Spleen (tissue), 11 donors: ENCODE measurements at regions not wholly inside any gene's neighbourhood (a gene's known extent, or its start where the extent isn't known, plus 50 kb on each side); places are given as distances from the start of the nearest gene placed in this dataset.

Experiments
- DNase-seq: peaks from one replicate; pipeline ENCODE4 v3.0.0-alpha.2; 2020
- H3K27ac ChIP-seq, 8 donors: fragments of 200-600 bp; sonication (generic) in 7 of 8; 1 replicate in 4 of 8; 2 replicates in 4 of 8; pipeline versions ENCODE4 v1.5.0 to v1.8.0; 2016 to 2021; ENCODE audit warnings: inconsistent platforms in 4 of 8, mild to moderate bottlenecking in 4 of 8, moderate library complexity in 1 of 8
- H3K27me3 ChIP-seq, 7 donors: fragments of 200-600 bp; sonication (generic) in 6 of 7; replicated peaks in 1 of 7; 1 replicate in 4 of 7; 2 replicates in 3 of 7; pipeline versions ENCODE4 v1.5.0 to v1.8.0; 2016 to 2021; ENCODE audit warnings: inconsistent platforms in 3 of 7, mild to moderate bottlenecking in 1 of 7
- H3K36me3 ChIP-seq, 6 donors: fragments of 200-600 bp; sonication (generic) in 5 of 6; 1 replicate in 4 of 6; 2 replicates in 2 of 6; pipeline versions ENCODE4 v1.5.0 to v1.8.0; 2016 to 2021; ENCODE audit warnings: inconsistent platforms in 2 of 6
- H3K4me1 ChIP-seq, 6 donors: fragments of 200-600 bp; sonication (generic) in 5 of 6; 1 replicate in 3 of 6; 2 replicates in 3 of 6; pipeline versions ENCODE4 v1.5.0 to v1.8.0; 2016 to 2021; ENCODE audit warnings: inconsistent platforms in 3 of 6
- H3K4me3 ChIP-seq, 8 donors: fragments of 200-600 bp; sonication (generic) in 7 of 8; 1 replicate in 4 of 8; 2 replicates in 4 of 8; pipeline versions ENCODE4 v1.5.0 to v1.8.0; 2016 to 2021; ENCODE audit warnings: inconsistent platforms in 4 of 8, mild to moderate bottlenecking in 4 of 8, moderate library complexity in 2 of 8
- H3K9me3 ChIP-seq, 8 donors: fragments of 200-600 bp; sonication (generic) in 7 of 8; 1 replicate in 4 of 8; 2 replicates in 4 of 8; pipeline versions ENCODE4 v1.5.0 to v1.8.0; 2016 to 2021; ENCODE audit warnings: inconsistent platforms in 4 of 8
- CTCF ChIP-seq, 11 experiments: fragments of 200-600 bp in 7 of 11; fragments of 450-650 bp in 4 of 11; sonication (generic) in 4 of 11; IDR thresholded peaks in 8 of 11; conservative IDR thresholded peaks in 3 of 11; 1 replicate in 7 of 11; 2 replicates in 4 of 11; pipeline versions ENCODE4 v1.4.0 to v1.8.0; 2016 to 2021; ENCODE audit warnings: antibody characterized with exemption in 11 of 11, inconsistent platforms in 4 of 11, mild to moderate bottlenecking in 1 of 11
- POLR2A ChIP-seq, 3 donors: fragments of 450-650 bp; IDR thresholded peaks; one replicate each; pipeline ENCODE4 v1.5.1; 2017; ENCODE audit warnings: antibody characterized with exemption in 3 of 3, mild to moderate bottlenecking in 1 of 3
- POLR2AphosphoS5 ChIP-seq, 3 donors: sonication (generic); formaldehyde crosslinking; IDR thresholded peaks; one replicate each; pipeline ENCODE4 v1.5.1; 2017; ENCODE audit warnings: antibody characterized with exemption in 3 of 3
- WGBS, 5 donors: extraction: QIAGEN DNeasy Blood & Tissue Kit in 3 of 5; methylation state at CpG; one replicate each; pipeline versions ENCODE4 v1.1.5 to v1.1.7; 2013 to 2018; 5-methylcytosine and 5-hydroxymethylcytosine counted together
- intact Hi-C: fragments of 100-400 bp; cut with DNase I; formaldehyde crosslinking; loops from one replicate; pipeline ENCODE4 v1.15.0; 2023; ENCODE audit warnings: low total_unique reads
- donor health status: healthy with polysubstance abuse.
- donor health status: DM: no; HTN: no; CAD: no; lungs with moderate emphysema.
- donor health status: DM: no; HTN: no; CAD: no.
- donor health status: Bipolar disorder and iron deficiency.
- donor health status: healthy.
- donor health status: DM: no; HTN: no; CAD: no.
- donor health status: DM: yes; HTN: yes; CAD: no.

DNA sequence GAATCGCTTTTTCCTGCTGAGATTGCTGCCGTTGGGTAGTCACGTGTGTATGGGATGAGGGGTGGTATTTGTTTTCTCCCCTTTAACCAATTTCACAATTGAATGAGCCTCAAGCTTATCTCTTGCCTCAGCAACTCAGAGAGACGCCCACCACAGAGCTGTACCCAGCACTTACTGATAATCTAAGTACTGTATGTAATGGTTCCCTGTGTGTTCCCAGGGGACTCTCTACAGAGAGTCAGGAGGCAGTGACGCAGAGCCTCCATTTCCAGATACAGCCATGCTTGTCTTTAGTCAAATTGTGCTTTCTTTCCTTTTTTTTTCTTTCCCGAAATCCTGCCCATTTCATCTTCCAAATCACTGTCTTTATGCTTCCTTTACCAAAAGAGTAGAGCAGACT is 1102.1 kb upstream of the KLHL29 start:
- Histone ChIP-seq H3K4me1 (no peaks in the 10 kb centered on the region), H3K27ac (no peak overlapping the region), H3K27me3 (no peaks in the 10 kb centered on the region), H3K36me3 (no peaks in the 10 kb centered on the region), H3K9me3 (no peaks in the 10 kb centered on the region), H3K4me3 (no peak overlapping the region)
- 74 to 84% (median 76%) methylated on average over 6 of the region's 6 CpGs for WGBS, 5 donors
- intact Hi-C loops, result no loop called here
- DNase-seq, result no peak
- TF ChIP-seq CTCF (IDR thresholded peaks at IDR 0.05 in 8 of 11, conservative IDR thresholded peaks at IDR 0.05 in 3 of 11), result no peak
- TF ChIP-seq POLR2AphosphoS5 (IDR thresholded peaks at IDR 0.05), result no peak
- no peak for TF ChIP-seq POLR2A (IDR thresholded peaks at IDR 0.05)

GRCh38 chr2:22283436-22283835 is 1101.5 kb upstream of the KLHL29 start:
- H3K4me3 ChIP-seq, result no peak overlapping the region
- 79 to 92% (median 88%) methylated on average over 9 of the region's 9 CpGs for WGBS, 5 donors
- no peaks in the 10 kb centered on the region for H3K27me3 ChIP-seq
- no peak for TF ChIP-seq POLR2AphosphoS5 (IDR thresholded peaks at IDR 0.05)
- TF ChIP-seq CTCF (IDR thresholded peaks at IDR 0.05 in 8 of 11, conservative IDR thresholded peaks at IDR 0.05 in 3 of 11), result no peak
- no peak for TF ChIP-seq POLR2A (IDR thresholded peaks at IDR 0.05)
- no peak for DNase-seq
- no peaks in the 10 kb centered on the region for H3K4me1 ChIP-seq
- H3K9me3 ChIP-seq, result no peaks in the 10 kb centered on the region
- H3K27ac ChIP-seq, result no peak overlapping the region
- no peaks in the 10 kb centered on the region for H3K36me3 ChIP-seq
- intact Hi-C loops, result no loop called here

- intact Hi-C loops, result no loop called here
- no peaks in the 10 kb centered on the region for H3K36me3 ChIP-seq
- H3K4me3 ChIP-seq, result no peak overlapping the region
- 67 to 79% (median 76%) methylated on average over 1 of the region's 1 CpG for WGBS, 5 donors
- H3K27ac ChIP-seq, result no peak overlapping the region
- TF ChIP-seq CTCF (IDR thresholded peaks at IDR 0.05 in 8 of 11, conservative IDR thresholded peaks at IDR 0.05 in 3 of 11) (no peak), POLR2AphosphoS5 (IDR thresholded peaks at IDR 0.05) (no peak), POLR2A (IDR thresholded peaks at IDR 0.05) (no peak)
- no peaks in the 10 kb centered on the region for H3K4me1 ChIP-seq
- no peaks in the 10 kb centered on the region for H3K9me3 ChIP-seq
- DNase-seq, result no peak
- no peaks in the 10 kb centered on the region for H3K27me3 ChIP-seq
These were observed 1094.7 kb upstream of the KLHL29 start for GRCh38 chr2:22290302-22290701.

GRCh38 chr2:22290909-22291473 is 1094.0 kb upstream of the KLHL29 start:
- Histone ChIP-seq H3K27ac (no peak overlapping the region), H3K9me3 (no peaks in the 10 kb centered on the region), H3K4me1 (no peaks in the 10 kb centered on the region), H3K27me3 (no peaks in the 10 kb centered on the region), H3K4me3 (no peak overlapping the region), H3K36me3 (no peaks in the 10 kb centered on the region)
- no peak for DNase-seq
- intact Hi-C loops, result no loop called here
- TF ChIP-seq CTCF (IDR thresholded peaks at IDR 0.05 in 8 of 11, conservative IDR thresholded peaks at IDR 0.05 in 3 of 11), result no peak
- no peak for TF ChIP-seq POLR2A (IDR thresholded peaks at IDR 0.05)
- TF ChIP-seq POLR2AphosphoS5 (IDR thresholded peaks at IDR 0.05), result no peak
- WGBS, 5 donors, result 75 to 88% (median 83%) methylated on average over 4 of the region's 4 CpGs
